ENCODE measurements at regions not wholly inside any gene's neighbourhood (a gene's known extent, or its start where the extent isn't known, plus 50 kb on each side); places are given as distances from the start of the nearest gene placed in this dataset.
A peak's percentile ranks its signal among the peaks of the same experiment; 100 is the strongest.

DNA sequence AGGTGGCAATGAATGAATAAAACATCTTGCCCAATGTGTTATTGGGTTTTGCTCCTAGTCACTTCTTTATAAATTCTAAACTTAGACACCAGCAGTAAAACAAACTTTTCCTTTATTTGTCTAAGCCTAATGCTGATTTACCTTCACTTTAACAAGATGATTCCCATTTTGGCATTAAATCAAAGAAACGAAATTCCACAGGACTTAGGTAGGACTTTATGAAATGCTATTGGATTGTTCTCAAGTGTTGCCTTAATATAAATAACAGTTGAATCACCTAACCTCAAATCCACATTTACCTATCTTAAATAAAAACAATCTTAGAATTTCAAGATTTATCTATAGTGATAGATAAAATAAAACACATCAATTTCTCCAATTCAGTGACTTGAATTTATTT, 831.8 kb downstream of the EPHA7 start:
- Histone ChIP-seq H3K27ac (ENCODE audit: insufficient read depth, low read length) (no peak overlapping the region), H3K9me3 (ENCODE audit: control insufficient read depth, insufficient read depth, low read depth, low read length) (no peaks in the 10 kb centered on the region), H3K9ac (ENCODE audit: insufficient read depth, low read length) (no peak overlapping the region), H2AFZ (ENCODE audit: low read length) (no peak overlapping the region), H3K4me2 (ENCODE audit: extremely low read depth, insufficient read depth, low read length) (no peak overlapping the region), H3K4me3 (replicated peaks in 1 of 4; ENCODE audit: control extremely low read depth in 1 of 4, insufficient read depth in 1 of 4, low read depth in 3 of 4, low read length in 4 of 4) (no peak overlapping the region), H3K36me3 (ENCODE audit: control insufficient read depth, insufficient read depth, low read length) (no peaks in the 10 kb centered on the region), H4K20me1 (ENCODE audit: control insufficient read depth, extremely low read depth, insufficient read depth, low read length) (no peaks in the 10 kb centered on the region), H3K27me3 (ENCODE audit: control insufficient read depth, insufficient read depth, low read length) (no peaks in the 10 kb centered on the region), H3K4me1 (ENCODE audit: control insufficient read depth, extremely low read depth, insufficient read depth, low read length) (no peaks in the 10 kb centered on the region), H3K79me2 (ENCODE audit: control insufficient read depth, insufficient read depth, low read length) (no peaks in the 10 kb centered on the region)
- DNase-seq (ENCODE audit: low read depth in 2 of 2): peak in 1 of 2 donors; percentile 65
- no peak for TF ChIP-seq EZH2 (IDR thresholded peaks at IDR 0.05; ENCODE audit: low read length, missing control alignments)
- TF ChIP-seq, protein P1, sequence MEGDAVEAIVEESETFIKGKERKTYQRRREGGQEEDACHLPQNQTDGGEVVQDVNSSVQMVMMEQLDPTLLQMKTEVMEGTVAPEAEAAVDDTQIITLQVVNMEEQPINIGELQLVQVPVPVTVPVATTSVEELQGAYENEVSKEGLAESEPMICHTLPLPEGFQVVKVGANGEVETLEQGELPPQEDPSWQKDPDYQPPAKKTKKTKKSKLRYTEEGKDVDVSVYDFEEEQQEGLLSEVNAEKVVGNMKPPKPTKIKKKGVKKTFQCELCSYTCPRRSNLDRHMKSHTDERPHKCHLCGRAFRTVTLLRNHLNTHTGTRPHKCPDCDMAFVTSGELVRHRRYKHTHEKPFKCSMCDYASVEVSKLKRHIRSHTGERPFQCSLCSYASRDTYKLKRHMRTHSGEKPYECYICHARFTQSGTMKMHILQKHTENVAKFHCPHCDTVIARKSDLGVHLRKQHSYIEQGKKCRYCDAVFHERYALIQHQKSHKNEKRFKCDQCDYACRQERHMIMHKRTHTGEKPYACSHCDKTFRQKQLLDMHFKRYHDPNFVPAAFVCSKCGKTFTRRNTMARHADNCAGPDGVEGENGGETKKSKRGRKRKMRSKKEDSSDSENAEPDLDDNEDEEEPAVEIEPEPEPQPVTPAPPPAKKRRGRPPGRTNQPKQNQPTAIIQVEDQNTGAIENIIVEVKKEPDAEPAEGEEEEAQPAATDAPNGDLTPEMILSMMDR (conservative IDR thresholded peaks at IDR 0.05 in 1 of 2, IDR thresholded peaks at IDR 0.05 in 1 of 2; ENCODE audit: low read depth in 1 of 2, low read length in 2 of 2): no peak

- no peak overlapping the region for H3K4me2 ChIP-seq (ENCODE audit: extremely low read depth, insufficient read depth, low read length)
- no peak for DNase-seq (ENCODE audit: low read depth in 2 of 2)
- no peaks in the 10 kb centered on the region for H4K20me1 ChIP-seq (ENCODE audit: control insufficient read depth, extremely low read depth, insufficient read depth, low read length)
- no peaks in the 10 kb centered on the region for H3K36me3 ChIP-seq (ENCODE audit: control insufficient read depth, insufficient read depth, low read length)
- no peaks in the 10 kb centered on the region for H3K4me1 ChIP-seq (ENCODE audit: control insufficient read depth, extremely low read depth, insufficient read depth, low read length)
- H3K4me3 ChIP-seq (replicated peaks in 1 of 4; ENCODE audit: control extremely low read depth in 1 of 4, insufficient read depth in 1 of 4, low read depth in 3 of 4, low read length in 4 of 4): no peak overlapping the region
- H3K27me3 ChIP-seq (ENCODE audit: control insufficient read depth, insufficient read depth, low read length): no peaks in the 10 kb centered on the region
- no peaks in the 10 kb centered on the region for H3K79me2 ChIP-seq (ENCODE audit: control insufficient read depth, insufficient read depth, low read length)
- H2AFZ ChIP-seq (ENCODE audit: low read length): no peak overlapping the region
- no peak for TF ChIP-seq EZH2 (IDR thresholded peaks at IDR 0.05; ENCODE audit: low read length, missing control alignments)
- TF ChIP-seq, protein P1 (conservative IDR thresholded peaks at IDR 0.05 in 1 of 2, IDR thresholded peaks at IDR 0.05 in 1 of 2; ENCODE audit: low read depth in 1 of 2, low read length in 2 of 2): no peak
- no peak overlapping the region for H3K9ac ChIP-seq (ENCODE audit: insufficient read depth, low read length)
- H3K27ac ChIP-seq (ENCODE audit: insufficient read depth, low read length): no peak overlapping the region
- H3K9me3 ChIP-seq (ENCODE audit: control insufficient read depth, insufficient read depth, low read depth, low read length): no peaks in the 10 kb centered on the region
Observed at GRCh38 chr6:92586236-92586977, 833.0 kb downstream of the EPHA7 start.

- H3K27ac ChIP-seq (ENCODE audit: insufficient read depth, low read length): no peak overlapping the region
- no peak for TF ChIP-seq EZH2 (IDR thresholded peaks at IDR 0.05; ENCODE audit: low read length, missing control alignments)
- TF ChIP-seq, protein P1 (conservative IDR thresholded peaks at IDR 0.05 in 1 of 2, IDR thresholded peaks at IDR 0.05 in 1 of 2; ENCODE audit: low read depth in 1 of 2, low read length in 2 of 2): no peak
- H2AFZ ChIP-seq (ENCODE audit: low read length): no peak overlapping the region
- H3K36me3 ChIP-seq (ENCODE audit: control insufficient read depth, insufficient read depth, low read length): no peaks in the 10 kb centered on the region
- no peak overlapping the region for H3K4me2 ChIP-seq (ENCODE audit: extremely low read depth, insufficient read depth, low read length)
- no peaks in the 10 kb centered on the region for H4K20me1 ChIP-seq (ENCODE audit: control insufficient read depth, extremely low read depth, insufficient read depth, low read length)
- no peaks in the 10 kb centered on the region for H3K4me1 ChIP-seq (ENCODE audit: control insufficient read depth, extremely low read depth, insufficient read depth, low read length)
- no peak overlapping the region for H3K9ac ChIP-seq (ENCODE audit: insufficient read depth, low read length)
- H3K79me2 ChIP-seq (ENCODE audit: control insufficient read depth, insufficient read depth, low read length): no peaks in the 10 kb centered on the region
- H3K9me3 ChIP-seq (ENCODE audit: control insufficient read depth, insufficient read depth, low read depth, low read length): no peaks in the 10 kb centered on the region
- H3K4me3 ChIP-seq (replicated peaks in 1 of 4; ENCODE audit: control extremely low read depth in 1 of 4, insufficient read depth in 1 of 4, low read depth in 3 of 4, low read length in 4 of 4): no peak overlapping the region
- peak in 1 of 2 donors; percentile 11 for DNase-seq (ENCODE audit: low read depth in 2 of 2)
- no peaks in the 10 kb centered on the region for H3K27me3 ChIP-seq (ENCODE audit: control insufficient read depth, insufficient read depth, low read length)
Observed at GRCh38 chr6:92582211-92582610, 837.1 kb downstream of the EPHA7 start.

Measured in fibroblast of lung (primary cell).